WTC11 (cell line): ENCODE measurements at regions not wholly inside any gene's neighbourhood (a gene's known extent, or its start where the extent isn't known, plus 50 kb on each side); places are given as distances from the start of the nearest gene placed in this dataset.

ENCODE experiments used
- ATAC-seq: fragments of 200-7000 bp; cut with Tn5 transposase; 2 replicates; pipeline ENCODE4 v1.10.0; 2021; ENCODE audit warnings: mild to moderate bottlenecking, moderate library complexity
- CTCF ChIA-PET: fragments of 300-600 bp; sonication (Branson Sonifier 250); formaldehyde crosslinking; loops from one replicate; lab custom pipeline; 2021; ENCODE audit warnings: antibody characterized with exemption; lab: Charles Lee
- POLR2A ChIA-PET: fragments of 350-600 bp; sonication (Branson Sonifier 250); formaldehyde crosslinking; loops from one replicate; lab custom pipeline; 2021; ENCODE audit warnings: antibody characterized with exemption; lab: Charles Lee
- DNase-seq: peaks from one replicate; pipeline ENCODE4 v3.0.0; 2021; ENCODE audit warnings: low spot score
- H3K27ac Mint-ChIP-seq: 2 replicates; pipeline ENCODE4 v1.8.0; 2021; ENCODE audit warnings: mixed read lengths
- H3K27me3 Mint-ChIP-seq: 2 replicates; pipeline ENCODE4 v1.8.0; 2021; ENCODE audit warnings: low read depth, mild to moderate bottlenecking, moderate library complexity, mixed read lengths
- H3K36me3 Mint-ChIP-seq: 2 replicates; pipeline ENCODE4 v1.8.0; 2021; ENCODE audit warnings: mixed read lengths
- H3K4me1 Mint-ChIP-seq: 2 replicates; pipeline ENCODE4 v1.8.0; 2022; ENCODE audit warnings: mixed read lengths
- H3K4me3 Mint-ChIP-seq: 2 replicates; pipeline ENCODE4 v1.8.0; 2021; ENCODE audit warnings: mild to moderate bottlenecking, moderate library complexity, mixed read lengths
- H3K9me3 Mint-ChIP-seq: 2 replicates; pipeline ENCODE4 v1.8.0; 2021; ENCODE audit warnings: mixed read lengths
- ATF6 ChIP-seq: sonication (generic); formaldehyde crosslinking; IDR thresholded peaks from 2 replicates; pipeline ENCODE4 v1.8.1; 2023; ENCODE audit warnings: mild to moderate bottlenecking, missing genetic modification reagents
- E2F1 ChIP-seq: sonication (generic); formaldehyde crosslinking; IDR thresholded peaks from 2 replicates; pipeline ENCODE4 v1.8.0; 2022; ENCODE audit warnings: mild to moderate bottlenecking, missing genetic modification reagents
- ELF4 ChIP-seq: sonication (generic); formaldehyde crosslinking; IDR thresholded peaks from 2 replicates; pipeline ENCODE4 v1.8.1; 2022; ENCODE audit warnings: low read depth, mild to moderate bottlenecking, moderate library complexity, missing genetic modification reagents
- ESRRA ChIP-seq: sonication (generic); formaldehyde crosslinking; IDR thresholded peaks from 2 replicates; pipeline ENCODE4 v1.8.1; 2022; ENCODE audit warnings: mild to moderate bottlenecking, missing genetic modification reagents, borderline replicate concordance
- FOXK1 ChIP-seq: sonication (generic); formaldehyde crosslinking; IDR thresholded peaks from 2 replicates; pipeline ENCODE4 v1.8.0; 2022; ENCODE audit warnings: mild to moderate bottlenecking, moderate library complexity, missing genetic modification reagents
- IRF2 ChIP-seq: sonication (generic); formaldehyde crosslinking; IDR thresholded peaks from 2 replicates; pipeline ENCODE4 v1.8.0; 2022; ENCODE audit warnings: low read depth, missing genetic modification reagents, borderline replicate concordance
- MXD4 ChIP-seq: fragments of 250-450 bp; sonication (Bioruptor Pico); IDR thresholded peaks from 2 replicates; pipeline ENCODE4 v1.8.0; 2021; ENCODE audit warnings: mild to moderate bottlenecking, moderate library complexity, borderline replicate concordance
- NFATC4 ChIP-seq: fragments of 250-450 bp; sonication (Bioruptor Pico); IDR thresholded peaks from 2 replicates; pipeline ENCODE4 v1.9.0; 2021; ENCODE audit warnings: mild to moderate bottlenecking
- NFYB ChIP-seq: sonication (generic); formaldehyde crosslinking; conservative IDR thresholded peaks from 2 replicates; pipeline ENCODE4 v1.8.0; 2022; ENCODE audit warnings: low read depth, missing genetic modification reagents
- NR2C2 ChIP-seq: sonication (generic); formaldehyde crosslinking; IDR thresholded peaks from 2 replicates; pipeline ENCODE4 v1.8.0; 2022; ENCODE audit warnings: mild to moderate bottlenecking, missing genetic modification reagents
- PRRX2 ChIP-seq: fragments of 250-450 bp; sonication (Bioruptor Pico); IDR thresholded peaks from 2 replicates; pipeline ENCODE4 v1.8.0; 2021; ENCODE audit warnings: mild to moderate bottlenecking
- SMAD4 ChIP-seq: sonication (generic); formaldehyde crosslinking; IDR thresholded peaks from 2 replicates; pipeline ENCODE4 v1.8.0; 2022; ENCODE audit warnings: mild to moderate bottlenecking, missing genetic modification reagents
- TCF7 ChIP-seq: sonication (generic); formaldehyde crosslinking; IDR thresholded peaks from 2 replicates; pipeline ENCODE4 v1.8.0; 2022; ENCODE audit warnings: mild to moderate bottlenecking, low read depth, missing genetic modification reagents, moderate library complexity
- TEAD4 ChIP-seq: sonication (generic); formaldehyde crosslinking; IDR thresholded peaks from 2 replicates; pipeline ENCODE4 v1.8.0; 2022; ENCODE audit warnings: mild to moderate bottlenecking, missing genetic modification reagents
- USF1 ChIP-seq: sonication (generic); formaldehyde crosslinking; IDR thresholded peaks from 2 replicates; pipeline ENCODE4 v1.8.0; 2022; ENCODE audit warnings: mild to moderate bottlenecking, missing genetic modification reagents
- ZBTB21 ChIP-seq: sonication (generic); formaldehyde crosslinking; IDR thresholded peaks from 2 replicates; pipeline ENCODE4 v1.8.1; 2023; ENCODE audit warnings: mild to moderate bottlenecking, missing genetic modification reagents, borderline replicate concordance
- ZMAT4 ChIP-seq: fragments of 250-450 bp; sonication (Bioruptor Pico); IDR thresholded peaks from 2 replicates; pipeline ENCODE4 v1.9.0; 2021; ENCODE audit warnings: mild to moderate bottlenecking
- ZNF263 ChIP-seq: sonication (generic); formaldehyde crosslinking; IDR thresholded peaks from 2 replicates; pipeline ENCODE4 v1.8.1; 2022; ENCODE audit warnings: low read depth, mild to moderate bottlenecking, moderate library complexity, missing genetic modification reagents
- ZNF396 ChIP-seq: fragments of 250-450 bp; sonication (Bioruptor Pico); IDR thresholded peaks from 2 replicates; pipeline ENCODE4 v1.8.0; 2021; ENCODE audit warnings: mild to moderate bottlenecking, moderate library complexity, borderline replicate concordance
- TF ChIP-seq, protein P1 (sequence below): sonication (generic); formaldehyde crosslinking; IDR thresholded peaks from 2 replicates; pipeline ENCODE4 v1.8.1; 2023; ENCODE audit warnings: mild to moderate bottlenecking, missing genetic modification reagents
- TF ChIP-seq, protein P2 (sequence below): sonication (generic); formaldehyde crosslinking; conservative IDR thresholded peaks from 2 replicates; pipeline ENCODE4 v1.8.1; 2022; ENCODE audit warnings: mild to moderate bottlenecking, missing genetic modification reagents
- TF ChIP-seq, protein P3 (sequence below): sonication (generic); formaldehyde crosslinking; IDR thresholded peaks from 2 replicates; pipeline ENCODE4 v1.8.1; 2022; ENCODE audit warnings: low read depth, mild to moderate bottlenecking, moderate library complexity, missing genetic modification reagents, borderline replicate concordance
- TF ChIP-seq, protein P4 (sequence below): sonication (generic); formaldehyde crosslinking; IDR thresholded peaks from 2 replicates; pipeline ENCODE4 v1.8.1; 2023; ENCODE audit warnings: mild to moderate bottlenecking, missing genetic modification reagents, moderate library complexity
- TF ChIP-seq, protein P5 (sequence below): sonication (generic); formaldehyde crosslinking; IDR thresholded peaks from 2 replicates; pipeline ENCODE4 v1.8.0; 2023; ENCODE audit warnings: mild to moderate bottlenecking, missing genetic modification reagents

- DNase-seq (no peak), ATAC-seq (no peak)
- Mint-ChIP-seq H3K27ac (no peak overlapping the region), H3K36me3 (no peaks in the 10 kb centered on the region), H3K4me3 (no peak overlapping the region), H3K9me3 (peaks cover 10% of the 10 kb centered on the region; the same call in 1 of the 2 replicates), H3K4me1 (no peaks in the 10 kb centered on the region), H3K27me3 (no peaks in the 10 kb centered on the region)
- ChIA-PET CTCF (interaction anchor here (0.6 to 0.8 kb wide), 3 partner anchors 62 to 202 kb away, joined by 3 to 5 read pairs (median 3); no protein-coding TSS in a partner anchor), POLR2A (no interaction called here)
- TF ChIP-seq MXD4 (CRISPR knock-in tag) (no peak), ELF4 (CRISPR knock-in tag) (no peak), ZMAT4 (CRISPR knock-in tag) (no peak), TEAD4 (CRISPR knock-in tag) (no peak), PRRX2 (CRISPR knock-in tag) (no peak), NFYB (CRISPR knock-in tag) (no peak), SMAD4 (no peak), NR2C2 (no peak), TCF7 (CRISPR knock-in tag) (no peak), IRF2 (CRISPR knock-in tag) (no peak), ZNF263 (CRISPR knock-in tag) (no peak), E2F1 (CRISPR knock-in tag) (no peak), NFATC4 (CRISPR knock-in tag) (no peak)
- TF ChIP-seq, protein P1, sequence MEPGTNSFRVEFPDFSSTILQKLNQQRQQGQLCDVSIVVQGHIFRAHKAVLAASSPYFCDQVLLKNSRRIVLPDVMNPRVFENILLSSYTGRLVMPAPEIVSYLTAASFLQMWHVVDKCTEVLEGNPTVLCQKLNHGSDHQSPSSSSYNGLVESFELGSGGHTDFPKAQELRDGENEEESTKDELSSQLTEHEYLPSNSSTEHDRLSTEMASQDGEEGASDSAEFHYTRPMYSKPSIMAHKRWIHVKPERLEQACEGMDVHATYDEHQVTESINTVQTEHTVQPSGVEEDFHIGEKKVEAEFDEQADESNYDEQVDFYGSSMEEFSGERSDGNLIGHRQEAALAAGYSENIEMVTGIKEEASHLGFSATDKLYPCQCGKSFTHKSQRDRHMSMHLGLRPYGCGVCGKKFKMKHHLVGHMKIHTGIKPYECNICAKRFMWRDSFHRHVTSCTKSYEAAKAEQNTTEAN (CRISPR knock-in tag), result no peak
- TF ChIP-seq, protein P2, sequence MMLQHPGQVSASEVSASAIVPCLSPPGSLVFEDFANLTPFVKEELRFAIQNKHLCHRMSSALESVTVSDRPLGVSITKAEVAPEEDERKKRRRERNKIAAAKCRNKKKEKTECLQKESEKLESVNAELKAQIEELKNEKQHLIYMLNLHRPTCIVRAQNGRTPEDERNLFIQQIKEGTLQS (CRISPR knock-in tag), result no peak
Observed at GRCh38 chr16:59046335-59046734, 312.2 kb upstream of the GOT2 start.

- no peak overlapping the region for H3K27ac Mint-ChIP-seq
- ATAC-seq, result no peak
- ChIA-PET CTCF (no interaction called here), POLR2A (no interaction called here)
- no peak overlapping the region for H3K4me3 Mint-ChIP-seq
- DNase-seq, result no peak
- no peaks in the 10 kb centered on the region for H3K27me3 Mint-ChIP-seq
- H3K36me3 Mint-ChIP-seq, result no peaks in the 10 kb centered on the region
- H3K4me1 Mint-ChIP-seq, result no peaks in the 10 kb centered on the region
- peaks cover 10% of the 10 kb centered on the region; the same call in 1 of the 2 replicates for H3K9me3 Mint-ChIP-seq
- TF ChIP-seq SMAD4 (no peak), ZNF396 (CRISPR knock-in tag) (no peak), ZBTB21 (CRISPR knock-in tag) (no peak), ESRRA (CRISPR knock-in tag) (no peak), FOXK1 (CRISPR knock-in tag) (no peak), USF1 (CRISPR knock-in tag) (no peak), ATF6 (CRISPR knock-in tag) (no peak)
- TF ChIP-seq, protein P3, sequence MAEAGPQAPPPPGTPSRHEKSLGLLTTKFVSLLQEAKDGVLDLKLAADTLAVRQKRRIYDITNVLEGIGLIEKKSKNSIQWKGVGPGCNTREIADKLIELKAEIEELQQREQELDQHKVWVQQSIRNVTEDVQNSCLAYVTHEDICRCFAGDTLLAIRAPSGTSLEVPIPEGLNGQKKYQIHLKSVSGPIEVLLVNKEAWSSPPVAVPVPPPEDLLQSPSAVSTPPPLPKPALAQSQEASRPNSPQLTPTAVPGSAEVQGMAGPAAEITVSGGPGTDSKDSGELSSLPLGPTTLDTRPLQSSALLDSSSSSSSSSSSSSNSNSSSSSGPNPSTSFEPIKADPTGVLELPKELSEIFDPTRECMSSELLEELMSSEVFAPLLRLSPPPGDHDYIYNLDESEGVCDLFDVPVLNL (CRISPR knock-in tag), result no peak
- TF ChIP-seq, protein P4, sequence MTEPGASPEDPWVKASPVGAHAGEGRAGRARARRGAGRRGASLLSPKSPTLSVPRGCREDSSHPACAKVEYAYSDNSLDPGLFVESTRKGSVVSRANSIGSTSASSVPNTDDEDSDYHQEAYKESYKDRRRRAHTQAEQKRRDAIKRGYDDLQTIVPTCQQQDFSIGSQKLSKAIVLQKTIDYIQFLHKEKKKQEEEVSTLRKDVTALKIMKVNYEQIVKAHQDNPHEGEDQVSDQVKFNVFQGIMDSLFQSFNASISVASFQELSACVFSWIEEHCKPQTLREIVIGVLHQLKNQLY (CRISPR knock-in tag), result no peak
- TF ChIP-seq, protein P5, sequence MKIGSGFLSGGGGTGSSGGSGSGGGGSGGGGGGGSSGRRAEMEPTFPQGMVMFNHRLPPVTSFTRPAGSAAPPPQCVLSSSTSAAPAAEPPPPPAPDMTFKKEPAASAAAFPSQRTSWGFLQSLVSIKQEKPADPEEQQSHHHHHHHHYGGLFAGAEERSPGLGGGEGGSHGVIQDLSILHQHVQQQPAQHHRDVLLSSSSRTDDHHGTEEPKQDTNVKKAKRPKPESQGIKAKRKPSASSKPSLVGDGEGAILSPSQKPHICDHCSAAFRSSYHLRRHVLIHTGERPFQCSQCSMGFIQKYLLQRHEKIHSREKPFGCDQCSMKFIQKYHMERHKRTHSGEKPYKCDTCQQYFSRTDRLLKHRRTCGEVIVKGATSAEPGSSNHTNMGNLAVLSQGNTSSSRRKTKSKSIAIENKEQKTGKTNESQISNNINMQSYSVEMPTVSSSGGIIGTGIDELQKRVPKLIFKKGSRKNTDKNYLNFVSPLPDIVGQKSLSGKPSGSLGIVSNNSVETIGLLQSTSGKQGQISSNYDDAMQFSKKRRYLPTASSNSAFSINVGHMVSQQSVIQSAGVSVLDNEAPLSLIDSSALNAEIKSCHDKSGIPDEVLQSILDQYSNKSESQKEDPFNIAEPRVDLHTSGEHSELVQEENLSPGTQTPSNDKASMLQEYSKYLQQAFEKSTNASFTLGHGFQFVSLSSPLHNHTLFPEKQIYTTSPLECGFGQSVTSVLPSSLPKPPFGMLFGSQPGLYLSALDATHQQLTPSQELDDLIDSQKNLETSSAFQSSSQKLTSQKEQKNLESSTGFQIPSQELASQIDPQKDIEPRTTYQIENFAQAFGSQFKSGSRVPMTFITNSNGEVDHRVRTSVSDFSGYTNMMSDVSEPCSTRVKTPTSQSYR (CRISPR knock-in tag), result no peak
- TF ChIP-seq, protein P1 (CRISPR knock-in tag), result no peak
Observed at GRCh38 chr16:59045501-59045900, 311.4 kb upstream of the GOT2 start.
